ENCODE measurements at regions not wholly inside any gene's neighbourhood (a gene's known extent, or its start where the extent isn't known, plus 50 kb on each side); places are given as distances from the start of the nearest gene placed in this dataset.

DNA sequence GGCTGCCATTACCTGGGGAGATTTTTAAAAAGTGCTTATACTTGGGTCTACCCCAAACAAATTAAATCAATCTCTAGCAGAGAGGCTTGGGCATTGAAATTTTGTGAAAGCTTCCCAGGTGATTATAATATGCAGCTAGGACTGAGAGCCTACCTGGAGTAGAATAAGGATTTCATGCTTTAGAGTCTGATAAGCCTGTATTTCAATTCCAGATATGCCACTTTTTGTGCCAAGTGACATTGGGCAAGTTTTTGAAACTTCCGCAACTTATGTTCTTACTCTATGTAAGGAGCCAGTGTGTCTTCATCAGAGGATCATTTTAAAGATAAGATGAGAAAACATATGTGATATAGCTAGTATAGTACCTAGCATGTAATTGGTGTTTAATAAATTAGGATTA, 159.8 kb upstream of the LRIG3 start:
- Mint-ChIP-seq H3K9me3 (peaks cover 3% of the 10 kb centered on the region), H3K4me1 (ENCODE audit: low read depth in 2 of 2) (no peaks in the 10 kb centered on the region), H3K4me3 (no peak overlapping the region), H3K27me3 (no peaks in the 10 kb centered on the region), H3K27ac (no peak overlapping the region), H3K36me3 (no peaks in the 10 kb centered on the region)
- no peak for DNase-seq (ENCODE audit: low spot score)
- no peak for ATAC-seq

DNA sequence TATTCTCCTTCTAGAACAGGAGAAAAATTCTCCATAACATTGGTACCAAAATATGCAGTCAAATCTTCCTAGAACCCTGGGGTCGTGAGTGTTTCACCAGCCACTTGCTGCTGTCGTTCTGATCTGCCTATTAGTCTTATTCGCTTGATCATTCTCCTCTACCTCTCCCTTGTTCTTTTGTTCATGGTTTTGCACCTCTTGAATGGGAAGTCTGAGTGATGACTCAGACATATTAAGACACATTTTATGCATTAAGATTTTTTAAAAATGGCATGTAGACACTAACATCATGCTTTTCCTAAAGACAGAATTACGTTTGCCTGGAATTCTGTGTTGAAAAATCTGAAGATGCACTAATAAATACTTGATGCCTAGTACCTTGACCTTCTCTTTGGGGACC, 159.2 kb upstream of the LRIG3 start:
- no peak overlapping the region for H3K4me3 Mint-ChIP-seq
- ATAC-seq (no peak), DNase-seq (ENCODE audit: low spot score) (no peak)
- no peak overlapping the region for H3K27ac Mint-ChIP-seq
- H3K9me3 Mint-ChIP-seq: peaks cover 4% of the 10 kb centered on the region
- H3K36me3 Mint-ChIP-seq: no peaks in the 10 kb centered on the region
- H3K27me3 Mint-ChIP-seq: no peaks in the 10 kb centered on the region
- no peaks in the 10 kb centered on the region for H3K4me1 Mint-ChIP-seq (ENCODE audit: low read depth in 2 of 2)

- Mint-ChIP-seq H3K4me1 (ENCODE audit: low read depth in 2 of 2) (no peaks in the 10 kb centered on the region), H3K36me3 (no peaks in the 10 kb centered on the region), H3K4me3 (no peak overlapping the region), H3K9me3 (peaks cover 6% of the 10 kb centered on the region), H3K27ac (no peak overlapping the region), H3K27me3 (no peaks in the 10 kb centered on the region)
- DNase-seq (ENCODE audit: low spot score) (no peak), ATAC-seq (no peak)
Measured at GRCh38 chr12:59079002-59079401, 158.7 kb upstream of the LRIG3 start.

DNA sequence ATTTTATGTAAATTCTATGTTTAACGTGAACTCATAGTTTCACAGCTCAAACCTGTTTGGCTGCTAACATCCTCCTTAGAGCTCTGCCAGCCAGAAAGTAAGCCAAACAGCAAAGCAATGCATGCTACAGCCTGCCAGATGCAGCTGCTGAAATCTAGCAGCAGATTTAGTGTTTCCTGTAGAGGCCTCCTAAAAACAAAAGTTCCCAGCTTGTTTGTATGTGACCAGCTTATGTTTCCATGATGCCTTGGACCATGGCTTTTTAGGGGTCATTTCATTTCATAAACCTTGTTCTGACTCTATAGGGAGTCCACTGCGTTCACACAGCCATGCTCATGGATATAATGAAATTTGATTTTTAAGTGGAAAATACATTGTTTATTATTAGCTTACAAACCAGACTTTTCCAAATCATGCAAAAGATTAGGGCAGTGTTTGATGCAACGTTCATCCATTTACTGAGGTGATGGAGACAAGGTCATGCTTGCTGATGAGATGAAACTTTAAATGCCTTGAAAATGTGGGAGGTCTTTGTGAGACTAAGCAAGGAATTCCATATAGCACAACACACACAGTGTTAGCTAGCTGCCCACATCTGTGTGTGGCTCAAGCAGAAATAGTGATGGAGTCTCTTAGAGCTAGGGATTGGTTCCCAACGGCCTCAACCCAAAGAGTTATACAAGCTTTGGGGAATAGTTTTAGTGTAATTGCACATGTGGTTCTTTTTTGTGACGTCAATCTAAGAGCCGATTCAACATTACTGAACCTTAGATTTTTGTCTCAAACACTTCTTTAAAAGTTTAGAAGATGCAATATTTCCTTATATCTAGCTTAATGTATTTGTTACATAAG, 157.5 kb upstream of the LRIG3 start:
- no peak for DNase-seq (ENCODE audit: low spot score)
- no peaks in the 10 kb centered on the region for H3K27me3 Mint-ChIP-seq
- no peak overlapping the region for H3K27ac Mint-ChIP-seq
- no peaks in the 10 kb centered on the region for H3K4me1 Mint-ChIP-seq (ENCODE audit: low read depth in 2 of 2)
- ATAC-seq: no peak
- no peaks in the 10 kb centered on the region for H3K36me3 Mint-ChIP-seq
- H3K4me3 Mint-ChIP-seq: no peak overlapping the region
- peaks cover 6% of the 10 kb centered on the region for H3K9me3 Mint-ChIP-seq

GRCh38 chr12:59077153-59077552, 156.8 kb upstream of the LRIG3 start:
- no peak for DNase-seq (ENCODE audit: low spot score)
- no peak for ATAC-seq
- H3K9me3 Mint-ChIP-seq: peaks cover 6% of the 10 kb centered on the region
- no peaks in the 10 kb centered on the region for H3K36me3 Mint-ChIP-seq
- no peak overlapping the region for H3K4me3 Mint-ChIP-seq
- no peaks in the 10 kb centered on the region for H3K27me3 Mint-ChIP-seq
- no peak overlapping the region for H3K27ac Mint-ChIP-seq
- H3K4me1 Mint-ChIP-seq (ENCODE audit: low read depth in 2 of 2): no peaks in the 10 kb centered on the region

DNA sequence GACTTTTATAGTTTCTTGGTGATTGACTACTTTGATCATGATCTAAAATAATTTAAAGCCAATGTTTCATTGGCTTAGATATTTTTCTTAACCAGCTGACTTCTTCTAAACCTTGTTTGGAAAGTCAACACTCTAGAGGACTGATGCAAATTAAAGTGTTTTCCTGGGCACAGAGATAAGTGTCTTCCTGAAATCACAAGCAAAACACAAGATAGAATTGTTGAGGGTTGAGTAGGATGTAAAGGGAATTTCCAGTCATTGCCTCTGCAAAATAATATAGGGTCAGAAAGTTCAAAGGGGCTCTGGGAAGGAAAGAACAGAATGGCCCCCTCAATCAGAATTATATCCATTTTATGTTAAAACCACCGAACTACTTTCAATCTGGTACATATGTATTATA, 156.3 kb upstream of the LRIG3 start:
- ATAC-seq: no peak

DNA sequence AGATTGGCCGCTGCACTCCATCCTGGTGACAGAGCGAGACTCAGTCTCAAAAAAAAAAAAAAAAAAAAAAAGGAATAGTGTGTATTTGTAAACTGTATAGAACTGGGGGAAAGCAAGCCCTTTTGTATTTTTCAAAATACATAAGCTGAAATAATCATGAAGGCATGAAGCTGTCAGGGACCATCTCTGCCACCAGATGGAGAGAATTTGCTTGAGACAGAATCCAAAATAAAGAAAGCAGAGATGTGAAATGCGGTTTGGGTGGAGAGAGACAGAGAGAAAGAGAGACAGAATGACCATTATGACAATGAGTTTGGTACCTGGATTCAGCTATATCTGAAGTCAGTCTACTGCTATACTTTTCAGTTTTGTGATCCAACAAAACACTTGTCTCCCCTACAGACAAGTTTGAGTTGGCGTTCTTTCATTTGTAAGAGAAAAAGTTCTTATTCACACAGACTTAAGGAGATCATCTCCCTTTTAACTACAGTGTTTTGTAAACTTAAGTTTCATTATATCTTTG, 155.7 kb upstream of the LRIG3 start:
- Mint-ChIP-seq H3K9me3 (peaks cover 10% of the 10 kb centered on the region), H3K36me3 (no peaks in the 10 kb centered on the region), H3K27me3 (no peaks in the 10 kb centered on the region), H3K27ac (no peak overlapping the region), H3K4me3 (no peak overlapping the region), H3K4me1 (ENCODE audit: low read depth in 2 of 2) (no peaks in the 10 kb centered on the region)
- DNase-seq (ENCODE audit: low spot score): no peak
- no peak for ATAC-seq

More for the DNA sequence above, 156.3 kb upstream of the LRIG3 start:
- no peaks in the 10 kb centered on the region for H3K27me3 Mint-ChIP-seq
- no peak overlapping the region for H3K27ac Mint-ChIP-seq
- peaks cover 8% of the 10 kb centered on the region for H3K9me3 Mint-ChIP-seq
- no peak overlapping the region for H3K4me3 Mint-ChIP-seq
- no peaks in the 10 kb centered on the region for H3K36me3 Mint-ChIP-seq
- no peak for DNase-seq (ENCODE audit: low spot score)
- H3K4me1 Mint-ChIP-seq (ENCODE audit: low read depth in 2 of 2): no peaks in the 10 kb centered on the region

DNA sequence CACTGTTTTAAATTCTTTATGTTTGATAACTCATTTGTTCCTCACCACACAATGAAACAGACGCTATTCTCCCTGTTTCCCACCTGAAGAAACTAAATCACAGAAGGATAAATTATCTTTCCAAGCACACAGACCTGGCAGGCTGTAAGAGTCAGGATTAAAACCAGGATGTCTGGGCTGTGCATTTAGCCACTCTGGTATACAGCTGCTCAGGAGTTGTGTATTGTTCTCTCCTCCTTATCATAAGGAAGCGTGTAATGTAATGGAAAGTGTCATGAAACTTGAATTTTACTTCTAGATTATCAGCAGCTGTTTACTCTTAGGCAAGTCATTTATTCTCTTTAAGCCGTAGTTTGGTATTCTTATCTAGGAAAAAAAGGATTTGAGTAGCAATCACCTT, 154.8 kb upstream of the LRIG3 start:
- no peak for DNase-seq (ENCODE audit: low spot score)
- Mint-ChIP-seq H3K9me3 (peaks cover 10% of the 10 kb centered on the region), H3K4me1 (ENCODE audit: low read depth in 2 of 2) (no peaks in the 10 kb centered on the region), H3K4me3 (no peak overlapping the region), H3K27me3 (no peaks in the 10 kb centered on the region), H3K36me3 (no peaks in the 10 kb centered on the region), H3K27ac (no peak overlapping the region)
- no peak for ATAC-seq

DNA sequence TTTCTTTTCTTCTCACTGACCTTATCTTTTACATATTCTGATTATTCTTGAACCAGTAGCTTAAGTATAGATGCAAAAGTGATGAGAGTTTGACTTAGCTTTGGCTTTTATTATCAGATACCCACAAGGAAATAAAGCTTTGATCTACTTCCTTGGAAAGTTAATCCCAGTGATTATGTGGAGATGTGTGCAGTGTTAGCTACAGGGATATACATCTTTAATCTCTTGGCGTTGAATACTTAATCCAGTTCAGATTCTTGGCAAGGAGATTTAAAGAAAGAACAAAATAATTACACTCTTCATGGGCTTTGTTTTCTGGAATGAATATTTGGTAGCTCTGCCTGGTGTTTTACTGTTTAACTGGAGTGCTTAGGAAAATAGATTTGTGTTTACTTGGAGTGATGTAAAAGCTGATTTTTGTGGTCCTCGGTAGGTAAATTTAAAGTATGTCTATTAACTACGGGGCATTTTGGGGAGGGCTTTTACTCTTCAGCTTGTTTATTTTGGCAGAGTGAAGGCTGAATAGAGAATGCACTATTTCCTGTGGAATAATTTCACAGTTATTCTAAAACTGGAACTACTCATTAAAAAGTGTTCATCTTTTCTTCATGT, 150.1 kb upstream of the LRIG3 start:
- no peak overlapping the region for H3K4me3 Mint-ChIP-seq
- DNase-seq (ENCODE audit: low spot score): no peak
- no peaks in the 10 kb centered on the region for H3K36me3 Mint-ChIP-seq
- ATAC-seq: no peak
- H3K4me1 Mint-ChIP-seq (ENCODE audit: low read depth in 2 of 2): no peaks in the 10 kb centered on the region
- peaks cover 13% of the 10 kb centered on the region for H3K9me3 Mint-ChIP-seq
- no peak overlapping the region for H3K27ac Mint-ChIP-seq
- no peaks in the 10 kb centered on the region for H3K27me3 Mint-ChIP-seq

DNA sequence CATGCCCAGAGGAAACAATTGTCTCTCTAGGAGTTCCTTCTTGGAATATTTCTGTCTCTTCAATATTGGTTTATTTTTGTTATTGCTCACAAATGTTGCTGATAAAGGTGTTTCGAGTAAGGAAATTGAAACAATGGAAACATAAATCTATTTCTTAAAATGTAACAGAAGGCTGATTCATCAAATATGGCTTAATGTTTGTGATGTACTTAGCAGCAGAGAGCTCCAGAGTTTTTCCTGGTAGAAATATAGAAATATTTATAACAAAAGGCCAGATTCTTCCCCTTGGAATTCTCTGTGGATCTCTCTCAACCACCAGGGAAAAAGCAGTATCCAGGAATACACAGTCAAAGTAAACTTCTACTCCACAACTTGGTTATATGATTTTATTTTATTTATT, 149.2 kb upstream of the LRIG3 start:
- DNase-seq (ENCODE audit: low spot score) (no peak), ATAC-seq (no peak)
- peaks cover 12% of the 10 kb centered on the region for H3K9me3 Mint-ChIP-seq
- H3K36me3 Mint-ChIP-seq: no peaks in the 10 kb centered on the region
- H3K4me1 Mint-ChIP-seq (ENCODE audit: low read depth in 2 of 2): no peaks in the 10 kb centered on the region
- H3K4me3 Mint-ChIP-seq: no peak overlapping the region
- H3K27me3 Mint-ChIP-seq: no peaks in the 10 kb centered on the region
- no peak overlapping the region for H3K27ac Mint-ChIP-seq

GRCh38 chr12:59068436-59068835, 148.1 kb upstream of the LRIG3 start:
- DNase-seq (ENCODE audit: low spot score) (no peak), ATAC-seq (no peak)
- Mint-ChIP-seq H3K27me3 (no peaks in the 10 kb centered on the region), H3K36me3 (no peaks in the 10 kb centered on the region), H3K9me3 (peaks cover 15% of the 10 kb centered on the region), H3K4me1 (ENCODE audit: low read depth in 2 of 2) (no peaks in the 10 kb centered on the region), H3K27ac (no peak overlapping the region), H3K4me3 (no peak overlapping the region)

GRCh38 chr12:59067083-59067482, 146.8 kb upstream of the LRIG3 start:
- Mint-ChIP-seq H3K4me3 (no peak overlapping the region), H3K9me3 (peaks cover 11% of the 10 kb centered on the region)

DNA sequence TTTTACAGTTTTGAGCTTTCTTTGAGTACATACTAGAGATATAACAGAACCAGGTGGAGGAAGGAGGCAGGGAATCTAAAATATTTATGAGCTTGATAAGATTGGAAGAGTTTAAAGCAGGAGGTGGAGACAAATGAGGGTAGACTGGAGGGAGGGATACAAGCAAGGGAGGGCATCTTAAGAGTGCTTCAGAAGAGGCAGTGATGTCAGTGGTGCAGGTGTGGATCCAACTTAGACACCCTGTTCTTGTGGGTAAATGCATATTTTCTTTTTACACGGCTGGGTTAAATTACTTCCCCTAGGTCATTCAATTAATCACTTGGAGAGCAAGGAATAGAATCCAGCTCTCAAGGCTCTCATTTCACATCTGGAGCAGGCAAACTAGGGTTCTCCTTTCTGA, 146.1 kb upstream of the LRIG3 start:
- DNase-seq (ENCODE audit: low spot score) (no peak), ATAC-seq (no peak)
- Mint-ChIP-seq H3K27ac (no peak overlapping the region), H3K9me3 (peaks cover 8% of the 10 kb centered on the region), H3K27me3 (no peaks in the 10 kb centered on the region), H3K4me1 (ENCODE audit: low read depth in 2 of 2) (no peaks in the 10 kb centered on the region), H3K4me3 (no peak overlapping the region), H3K36me3 (no peaks in the 10 kb centered on the region)

More at GRCh38 chr12:59067083-59067482, 146.8 kb upstream of the LRIG3 start:
- no peaks in the 10 kb centered on the region for H3K36me3 Mint-ChIP-seq
- no peaks in the 10 kb centered on the region for H3K27me3 Mint-ChIP-seq
- no peaks in the 10 kb centered on the region for H3K4me1 Mint-ChIP-seq (ENCODE audit: low read depth in 2 of 2)
- ATAC-seq: no peak
- H3K27ac Mint-ChIP-seq: no peak overlapping the region
- no peak for DNase-seq (ENCODE audit: low spot score)

GRCh38 chr12:59059088-59059935, 139.0 kb upstream of the LRIG3 start:
- no peaks in the 10 kb centered on the region for H3K27me3 Mint-ChIP-seq
- H3K4me1 Mint-ChIP-seq (ENCODE audit: low read depth in 2 of 2): no peaks in the 10 kb centered on the region
- H3K4me3 Mint-ChIP-seq: no peak overlapping the region
- no peak for ATAC-seq
- DNase-seq (ENCODE audit: low spot score): no peak
- H3K36me3 Mint-ChIP-seq: no peaks in the 10 kb centered on the region
- peaks cover 15% of the 10 kb centered on the region for H3K9me3 Mint-ChIP-seq
- H3K27ac Mint-ChIP-seq: no peak overlapping the region
